Embryonic facial prominence (tissue), 1 donor: ENCODE measurements at regions not wholly inside any gene's neighbourhood (a gene's known extent, or its start where the extent isn't known, plus 50 kb on each side); places are given as distances from the start of the nearest gene placed in this dataset.

Experiments
- DNase-seq: peaks from one replicate; pipeline ENCODE4 v3.0.0-alpha.2; 2016; ENCODE audit errors: extremely low spot score

- no peak for DNase-seq
Observed at GRCh38 chr13:71087006-71087405, 780.0 kb downstream of the DACH1 start.

DNA sequence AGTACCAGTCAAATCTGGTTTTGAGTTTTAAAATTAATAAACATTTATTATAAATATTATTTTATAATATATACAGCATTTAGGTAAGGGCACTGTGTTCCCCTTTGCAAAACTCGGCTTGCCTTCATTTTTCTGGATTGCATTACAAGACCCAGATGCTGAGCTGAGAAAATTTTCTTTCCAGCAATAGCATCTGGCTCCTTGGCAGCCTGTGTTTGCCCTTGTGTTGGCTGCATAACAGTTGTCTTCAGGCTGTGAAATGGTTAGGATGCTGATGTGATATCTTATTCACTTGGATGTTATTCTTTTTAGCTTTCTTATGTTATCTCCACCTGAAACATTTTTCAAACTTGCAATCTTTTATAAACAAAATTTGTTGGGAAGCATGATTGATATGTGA is 784.4 kb downstream of the DACH1 start:
- DNase-seq: no peak

DNA sequence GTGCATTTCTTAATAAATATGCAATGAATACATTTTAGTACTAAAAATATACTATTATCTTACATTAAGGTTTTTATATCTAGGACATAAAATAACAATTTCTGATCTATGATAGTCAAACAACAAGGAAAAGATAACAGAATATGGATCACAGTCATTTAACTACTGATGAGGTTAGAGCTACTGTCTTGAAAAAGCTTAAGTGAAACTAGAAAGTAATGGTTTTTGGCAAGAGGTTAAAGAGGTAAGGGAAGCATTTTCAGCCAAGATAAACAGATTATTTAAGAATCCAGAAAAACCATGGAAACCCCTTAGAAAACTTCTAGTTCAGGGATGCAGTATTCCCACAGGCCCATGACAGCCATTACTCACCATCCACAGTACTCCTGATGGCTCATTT is 787.4 kb downstream of the DACH1 start:
- no peak for DNase-seq

- DNase-seq: no peak
Observed at GRCh38 chr13:71068041-71068440, 799.0 kb downstream of the DACH1 start.

GRCh38 chr13:71067165-71067815 is 799.7 kb downstream of the DACH1 start:
- DNase-seq: no peak

DNA sequence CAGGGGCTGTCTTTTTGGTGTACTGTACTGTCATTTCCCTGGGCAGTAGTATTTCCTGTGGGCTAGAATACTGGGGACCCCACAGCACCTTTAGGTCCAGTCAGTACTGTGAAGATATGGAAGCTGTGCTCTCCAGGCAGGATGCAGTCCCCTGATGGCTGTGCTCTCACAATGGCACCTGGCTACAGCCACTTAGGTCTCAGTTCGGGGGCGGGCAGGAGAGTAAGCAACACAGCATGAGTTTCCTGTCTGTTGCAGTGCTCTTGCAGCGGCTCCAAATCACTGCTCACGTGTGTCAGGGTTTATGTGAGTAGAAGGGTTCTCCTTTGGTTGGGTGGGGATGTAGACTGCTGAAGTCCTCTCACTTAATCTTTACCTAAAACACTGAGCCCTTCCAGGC is 810.4 kb downstream of the DACH1 start:
- no peak for DNase-seq

GRCh38 chr13:71055644-71056043 is 811.4 kb downstream of the DACH1 start:
- DNase-seq: no peak

GRCh38 chr13:71055047-71055446 is 812.0 kb downstream of the DACH1 start:
- DNase-seq: no peak

GRCh38 chr13:71054358-71054757 is 812.6 kb downstream of the DACH1 start:
- no peak for DNase-seq

- DNase-seq: no peak
Observed at GRCh38 chr13:71051573-71051972, 815.4 kb downstream of the DACH1 start.

DNA sequence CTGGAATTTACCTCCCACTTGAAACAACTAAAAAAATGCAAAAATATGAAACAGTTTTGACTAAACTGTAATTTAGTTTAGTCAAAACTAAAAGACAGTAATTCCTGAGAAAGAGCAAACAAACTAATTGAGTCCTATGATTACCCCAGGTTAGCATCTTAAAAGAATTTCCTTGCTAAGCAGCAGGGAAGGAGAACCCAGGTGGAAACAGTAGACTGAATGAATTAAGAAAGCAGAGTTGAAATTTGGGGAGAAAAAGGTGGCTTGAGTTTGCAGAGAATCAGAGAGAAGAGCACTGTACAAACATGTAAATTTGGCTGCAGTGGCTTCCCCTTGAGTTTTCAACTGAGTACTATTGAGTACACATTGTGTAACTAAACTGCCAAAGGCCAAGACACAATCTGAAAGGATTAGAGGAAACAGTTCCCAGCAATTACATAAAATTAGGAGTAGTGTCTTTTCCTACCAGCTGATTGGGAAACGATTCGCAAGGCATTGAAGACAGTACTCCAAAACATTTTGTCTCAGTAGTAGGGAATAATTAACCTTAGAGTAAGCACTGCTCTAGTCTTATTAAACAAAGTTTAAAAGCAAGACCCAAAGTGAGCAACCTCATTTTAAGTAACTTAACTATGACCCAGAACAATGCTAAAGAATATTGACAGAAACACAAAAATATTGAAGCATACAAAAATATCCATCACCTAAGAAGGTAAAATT is 820.5 kb downstream of the DACH1 start:
- no peak for DNase-seq

GRCh38 chr13:71045101-71045500 is 821.9 kb downstream of the DACH1 start:
- no peak for DNase-seq

DNA sequence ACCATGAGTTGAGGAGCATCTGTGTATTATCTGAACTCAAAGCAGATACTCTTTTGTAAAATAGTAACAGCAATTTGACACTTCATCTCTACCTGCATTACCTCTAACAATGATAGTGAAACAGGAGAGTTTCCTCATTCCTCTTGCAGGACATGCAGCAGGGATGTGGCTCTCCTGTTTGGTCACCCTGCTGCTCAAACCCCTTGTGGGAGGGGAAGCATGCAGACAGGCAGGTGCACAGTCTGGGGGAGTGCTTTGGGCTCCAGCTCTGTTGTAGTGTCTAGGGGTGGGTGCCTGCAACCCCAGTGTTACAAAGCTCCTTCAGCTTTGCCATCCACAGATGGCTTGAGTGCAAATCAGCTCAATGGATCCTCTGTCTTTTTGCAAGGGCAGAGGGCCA is 827.6 kb downstream of the DACH1 start:
- DNase-seq: no peak

- DNase-seq: no peak
Observed at GRCh38 chr13:71034018-71034417, 833.0 kb downstream of the DACH1 start.

DNA sequence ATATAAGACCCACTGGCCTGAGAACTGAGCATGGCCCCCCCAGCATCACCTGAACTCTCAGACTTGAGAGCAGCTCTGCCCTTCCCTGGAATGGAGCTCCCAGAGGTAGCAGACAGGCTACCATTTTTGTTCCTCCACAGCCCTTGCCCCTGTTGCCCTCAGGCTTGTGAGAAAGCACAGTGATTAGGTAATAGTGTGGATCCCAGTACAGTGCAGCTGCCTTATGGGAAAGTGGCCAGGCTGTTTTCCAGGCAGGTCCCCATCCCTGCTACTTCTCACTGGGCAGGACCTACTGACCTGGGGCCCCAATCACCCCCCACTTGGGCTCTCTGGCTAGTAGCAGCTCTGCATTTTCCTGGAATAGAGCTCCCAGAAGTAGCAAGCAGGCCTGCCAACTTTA is 834.0 kb downstream of the DACH1 start:
- no peak for DNase-seq

GRCh38 chr13:71030784-71031183 is 836.2 kb downstream of the DACH1 start:
- DNase-seq: no peak

DNA sequence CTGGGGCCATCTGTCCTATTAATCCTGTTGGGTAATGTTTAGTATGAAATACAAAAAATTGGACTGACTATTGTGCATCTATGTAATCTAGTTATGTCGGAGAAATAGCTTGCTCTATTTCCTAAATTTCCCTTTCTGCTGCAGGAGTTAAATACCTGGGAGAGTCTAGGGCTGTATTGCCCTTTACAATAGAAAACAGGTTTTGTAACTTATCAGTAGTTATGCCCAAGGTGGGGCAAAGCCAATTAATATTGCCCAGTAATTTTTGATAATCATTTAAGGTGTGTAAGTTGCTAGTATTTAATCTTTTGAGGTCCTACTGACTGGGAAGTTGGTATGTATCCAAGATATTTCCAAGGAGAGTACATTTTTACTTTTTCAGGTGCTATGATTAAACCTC is 838.1 kb downstream of the DACH1 start:
- DNase-seq: no peak

GRCh38 chr13:71021825-71022422 is 845.1 kb downstream of the DACH1 start:
- DNase-seq: no peak

- no peak for DNase-seq
Observed at GRCh38 chr13:71018995-71019394, 848.0 kb downstream of the DACH1 start.

DNA sequence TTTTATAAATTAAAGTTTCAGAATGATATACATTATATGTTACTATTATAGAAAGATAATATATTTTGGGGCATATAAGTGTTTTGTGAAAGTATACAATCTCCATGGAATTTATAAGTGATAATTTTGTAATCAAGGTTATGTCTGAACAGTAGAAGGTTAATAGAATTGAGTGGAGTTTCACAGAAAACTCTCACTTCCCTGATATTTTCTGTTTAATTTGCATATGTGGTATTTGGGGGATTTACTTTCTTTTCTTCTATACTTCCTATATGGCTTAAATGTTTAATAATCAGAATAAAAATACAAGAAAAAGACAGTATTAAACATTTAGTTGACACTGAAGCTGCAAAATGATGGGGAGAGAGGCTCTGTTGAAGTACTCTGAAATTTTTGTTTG is 848.5 kb downstream of the DACH1 start:
- no peak for DNase-seq

DNA sequence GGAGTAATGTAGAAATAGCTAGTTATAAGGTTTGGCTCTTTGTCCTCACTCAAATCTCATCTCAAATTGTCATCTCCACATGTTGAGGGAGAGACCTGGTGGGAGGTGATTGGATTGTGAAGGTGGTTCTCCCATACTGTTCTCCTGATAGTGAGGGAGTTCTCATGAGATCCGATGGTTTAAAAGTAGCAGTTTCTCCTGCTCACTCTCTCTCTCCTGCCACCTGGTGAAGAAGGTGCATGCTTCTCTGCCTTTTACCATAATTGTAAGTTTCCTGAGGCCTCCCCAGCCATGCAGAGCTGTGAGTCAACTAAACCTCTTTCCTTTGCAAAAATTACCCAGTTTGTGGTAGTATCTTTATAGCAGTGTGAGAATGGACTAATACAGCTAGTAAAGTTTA is 849.4 kb downstream of the DACH1 start:
- no peak for DNase-seq

GRCh38 chr13:71015516-71015915 is 851.5 kb downstream of the DACH1 start:
- no peak for DNase-seq

GRCh38 chr13:71015021-71015420 is 852.0 kb downstream of the DACH1 start:
- no peak for DNase-seq
